CD4-positive, alpha-beta T cell treated with Interleukin-4 for 4 hours (primary cell): ENCODE measurements at regions not wholly inside any gene's neighbourhood (a gene's known extent, or its start where the extent isn't known, plus 50 kb on each side); places are given as distances from the start of the nearest gene placed in this dataset.
A peak's percentile ranks its signal among the peaks of the same experiment; 100 is the strongest.

ENCODE experiments used
- DNase-seq: peaks from one replicate; pipeline ENCODE4 v3.0.0-alpha.2; 2020

- DNase-seq = no peak
Measured at GRCh38 chr5:171630350-171631065, 155.1 kb upstream of the SMIM23 start.

GRCh38 chr5:171632616-171633015 is 153.0 kb upstream of the SMIM23 start:
- no peak for DNase-seq

GRCh38 chr5:171633776-171634470 is 151.7 kb upstream of the SMIM23 start:
- DNase-seq = peak; percentile 9

- DNase-seq = no peak
Measured at GRCh38 chr5:171634511-171634910, 151.1 kb upstream of the SMIM23 start.

- no peak for DNase-seq
Measured at GRCh38 chr5:171635028-171635427, 150.6 kb upstream of the SMIM23 start.

GRCh38 chr5:171635561-171636245 is 149.9 kb upstream of the SMIM23 start:
- DNase-seq = no peak

- no peak for DNase-seq
Measured at GRCh38 chr5:171637811-171638210, 147.8 kb upstream of the SMIM23 start.

- no peak for DNase-seq
Measured at GRCh38 chr5:171639205-171639621, 146.4 kb upstream of the SMIM23 start.

GRCh38 chr5:171639966-171640365 is 145.7 kb upstream of the SMIM23 start:
- DNase-seq = no peak

GRCh38 chr5:171640480-171640879 is 145.1 kb upstream of the SMIM23 start:
- no peak for DNase-seq

GRCh38 chr5:171641891-171642290 is 143.7 kb upstream of the SMIM23 start:
- DNase-seq = no peak

GRCh38 chr5:171642894-171643293 is 142.7 kb upstream of the SMIM23 start:
- DNase-seq = no peak

- no peak for DNase-seq
Measured at GRCh38 chr5:171644536-171644935, 141.1 kb upstream of the SMIM23 start.

- DNase-seq = no peak
Measured at GRCh38 chr5:171646102-171647042, 139.2 kb upstream of the SMIM23 start.

GRCh38 chr5:171647043-171647903 is 138.3 kb upstream of the SMIM23 start:
- no peak for DNase-seq

GRCh38 chr5:171647904-171648260 is 137.7 kb upstream of the SMIM23 start:
- no peak for DNase-seq

- DNase-seq = no peak
Measured at GRCh38 chr5:171648279-171649074, 137.1 kb upstream of the SMIM23 start.

- no peak for DNase-seq
Measured at GRCh38 chr5:171649075-171649401, 136.6 kb upstream of the SMIM23 start.

- no peak for DNase-seq
Measured at GRCh38 chr5:171650597-171650996, 135.0 kb upstream of the SMIM23 start.

GRCh38 chr5:171651102-171651501 is 134.5 kb upstream of the SMIM23 start:
- no peak for DNase-seq

- no peak for DNase-seq
Measured at GRCh38 chr5:171654881-171655280, 130.7 kb upstream of the SMIM23 start.
